HG03457 (cell line): ENCODE measurements at regions not wholly inside any gene's neighbourhood (a gene's known extent, or its start where the extent isn't known, plus 50 kb on each side); places are given as distances from the start of the nearest gene placed in this dataset.

Source experiments
- ATAC-seq: cut with Tn5 transposase; IDR thresholded peaks from one replicate; pipeline ENCODE4 v1.9.1; 2021; ENCODE audit warnings: moderate number of reproducible peaks; ENCODE audit not compliant: unreplicated experiment

DNA sequence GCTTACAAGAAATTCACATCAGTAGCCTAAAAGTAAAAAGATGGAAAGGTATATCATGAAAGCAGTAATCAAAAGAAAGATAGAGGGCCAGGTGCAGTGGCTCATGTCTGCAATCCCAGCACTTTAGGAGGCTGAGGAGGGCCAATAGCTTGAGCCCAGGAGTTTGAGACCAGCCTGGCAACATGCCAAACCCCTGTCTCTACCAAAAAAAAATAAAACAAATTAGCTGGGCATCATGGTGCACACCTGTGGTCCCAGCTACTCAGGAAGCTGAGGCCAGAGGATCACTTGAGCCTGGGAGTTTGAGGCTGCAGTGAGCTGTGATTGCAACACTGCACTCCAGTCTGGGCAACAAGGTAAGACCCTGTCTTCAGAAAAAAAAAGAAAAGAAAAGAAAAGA, 55.5 kb downstream of the GSPT2 start:
- ATAC-seq, result no peak

DNA sequence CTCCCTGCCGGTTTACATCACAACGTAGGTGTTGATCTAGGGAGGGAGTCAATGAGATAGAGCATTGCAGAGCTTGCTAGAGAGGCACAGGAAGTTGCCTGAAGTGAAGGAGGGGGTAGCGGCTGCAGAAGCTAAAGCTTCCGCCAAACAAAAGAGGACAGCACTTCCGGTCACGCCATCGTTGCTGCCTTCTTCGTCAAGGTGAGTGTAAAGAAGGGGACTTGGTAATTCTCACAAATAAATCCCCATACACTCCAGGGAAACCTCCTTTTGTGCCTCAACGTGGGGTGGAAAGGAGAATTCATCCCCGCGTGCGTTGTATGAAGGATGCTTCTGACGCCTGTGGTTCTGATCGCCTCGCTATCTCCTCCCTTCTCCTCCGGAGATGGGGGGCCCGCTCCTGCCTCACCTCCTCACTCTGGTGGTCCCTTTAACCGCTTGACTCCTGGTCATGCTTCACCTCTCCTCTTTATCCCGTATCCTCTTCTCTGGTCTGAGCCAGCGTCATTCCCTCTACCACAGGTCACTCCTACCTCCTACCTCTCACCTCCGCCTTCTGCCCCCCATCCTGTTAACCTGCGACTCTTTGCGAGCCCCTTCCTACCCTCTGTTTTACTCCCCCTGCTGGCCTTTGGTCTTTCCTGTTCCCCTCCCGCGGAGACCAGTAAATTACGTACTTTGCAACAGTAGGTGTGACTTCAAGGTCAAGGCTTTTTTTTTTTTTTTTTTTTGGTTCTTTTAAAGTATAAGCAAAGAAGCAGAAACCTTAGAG, 59.9 kb downstream of the GSPT2 start:
- peak; percentile 95 for ATAC-seq

DNA sequence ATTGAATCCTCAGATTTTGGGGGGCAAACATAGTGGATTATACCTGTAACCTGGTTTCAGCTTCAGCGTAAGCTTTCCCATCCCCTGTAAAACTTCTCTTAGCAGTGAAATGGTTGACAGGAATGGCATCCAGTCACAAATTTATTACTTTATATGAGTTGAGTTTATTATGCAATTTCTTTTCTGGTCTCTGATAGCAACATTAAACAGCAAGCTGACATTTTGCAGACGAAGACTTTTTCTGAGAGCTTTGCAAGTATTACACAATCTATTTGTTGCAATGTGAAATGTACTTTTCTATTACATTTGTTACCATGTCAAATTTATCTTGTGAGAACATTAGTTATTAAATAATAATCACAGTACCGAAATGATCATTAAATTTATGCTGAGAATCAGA, 60.6 kb downstream of the GSPT2 start:
- no peak for ATAC-seq

DNA sequence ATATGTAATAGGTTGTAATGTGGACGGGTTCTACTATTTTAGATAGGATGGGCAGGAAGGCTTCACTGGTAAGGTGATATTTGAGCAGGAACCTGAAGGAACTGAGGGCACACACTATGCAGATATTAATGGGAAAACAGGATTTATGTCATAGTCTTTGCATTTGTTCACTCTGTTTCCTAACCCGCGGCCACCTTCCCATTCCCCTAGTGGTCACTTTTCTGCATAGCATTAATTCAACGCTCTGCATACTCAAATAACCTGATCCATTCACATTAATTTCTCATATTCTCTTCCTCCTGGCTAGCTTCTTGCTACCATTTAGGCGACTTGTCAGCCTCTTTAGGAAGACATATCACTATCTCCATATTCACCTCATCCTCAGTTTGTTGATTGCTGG, 61.5 kb downstream of the GSPT2 start:
- no peak for ATAC-seq

DNA sequence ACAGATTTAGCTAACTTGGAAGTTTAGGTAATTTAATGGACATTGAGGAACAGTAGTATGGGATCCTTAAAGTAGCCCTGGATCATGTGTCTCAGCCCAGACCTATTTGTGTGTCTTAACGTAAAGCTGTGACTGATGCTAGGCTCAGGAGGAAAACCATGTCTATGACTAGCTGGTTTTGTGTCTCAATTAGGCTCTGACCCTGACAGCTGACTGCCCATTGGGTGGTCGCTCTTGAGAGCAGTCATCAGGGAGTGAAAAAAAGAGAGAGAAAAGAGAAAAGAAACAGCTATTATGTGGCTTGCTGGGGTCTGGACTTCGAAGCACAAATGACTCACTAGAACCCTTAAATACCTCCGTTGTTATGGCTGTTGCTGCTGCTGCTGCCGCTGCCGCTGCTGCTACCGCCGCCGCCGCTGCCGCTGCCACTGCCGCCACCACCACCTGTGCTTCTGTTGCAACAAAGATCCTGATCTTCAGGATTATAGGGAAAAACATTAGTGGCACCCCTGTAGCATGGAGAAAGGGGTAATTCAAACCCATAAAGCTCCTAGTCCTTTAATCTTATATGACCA, 70.7 kb downstream of the GSPT2 start:
- ATAC-seq, result no peak

DNA sequence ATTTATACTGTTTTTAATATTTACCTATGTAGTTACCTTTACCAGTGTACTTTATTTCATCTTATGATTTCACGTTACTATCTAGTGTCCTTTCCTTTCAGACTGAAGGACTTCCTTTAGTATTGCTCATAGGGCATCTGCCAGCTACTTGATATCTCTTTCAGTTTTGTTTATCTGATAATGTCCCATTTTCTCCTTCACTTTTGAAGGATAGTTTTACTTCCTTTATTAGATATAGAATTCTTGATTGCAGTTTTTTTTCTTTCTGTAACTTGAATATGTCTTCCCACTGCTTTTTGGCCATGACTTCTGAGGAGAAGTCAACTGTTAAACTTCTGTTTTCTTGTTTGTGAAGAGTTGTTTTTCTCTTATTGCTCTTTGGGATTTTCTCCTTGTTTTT, 69.4 kb upstream of the MAGED1 start:
- ATAC-seq, result no peak

DNA sequence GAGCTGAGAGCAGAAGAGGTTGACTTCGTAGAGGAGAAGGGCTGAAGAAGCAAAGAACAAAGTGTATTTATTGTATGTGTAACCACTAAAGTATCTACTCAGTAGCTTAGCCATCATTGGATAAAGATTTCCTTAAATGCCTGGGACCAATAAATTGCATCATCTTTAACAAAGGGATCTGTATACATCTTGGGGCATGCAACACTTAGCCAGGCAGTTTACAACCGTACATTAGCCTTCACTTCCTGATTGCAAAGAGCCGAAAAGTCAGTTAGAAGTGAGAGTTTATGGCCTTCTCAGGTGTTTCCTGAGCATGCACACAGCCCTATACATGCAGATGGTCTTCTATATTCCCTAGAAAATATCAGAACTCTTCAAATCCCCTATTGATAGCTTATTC, 68.0 kb upstream of the MAGED1 start:
- no peak for ATAC-seq

DNA sequence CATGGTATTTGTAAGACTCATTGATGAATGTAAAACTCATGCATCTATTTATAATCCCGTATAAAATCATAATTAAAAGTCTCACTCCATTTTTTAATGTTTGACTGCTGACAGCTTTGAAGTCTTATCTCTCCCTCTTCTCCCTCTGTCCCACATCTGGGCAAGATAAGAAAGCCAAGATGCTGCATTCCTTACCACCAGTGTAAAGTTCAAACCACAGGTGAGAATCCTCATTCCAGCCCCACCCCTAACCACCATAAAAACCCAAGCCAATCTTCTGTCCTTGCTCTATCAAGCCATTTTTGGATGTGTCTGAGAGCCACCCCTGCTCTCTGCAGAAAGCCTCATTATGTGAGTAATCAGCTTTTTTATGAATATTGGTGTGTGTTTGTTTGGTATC, 59.3 kb upstream of the MAGED1 start:
- no peak for ATAC-seq

DNA sequence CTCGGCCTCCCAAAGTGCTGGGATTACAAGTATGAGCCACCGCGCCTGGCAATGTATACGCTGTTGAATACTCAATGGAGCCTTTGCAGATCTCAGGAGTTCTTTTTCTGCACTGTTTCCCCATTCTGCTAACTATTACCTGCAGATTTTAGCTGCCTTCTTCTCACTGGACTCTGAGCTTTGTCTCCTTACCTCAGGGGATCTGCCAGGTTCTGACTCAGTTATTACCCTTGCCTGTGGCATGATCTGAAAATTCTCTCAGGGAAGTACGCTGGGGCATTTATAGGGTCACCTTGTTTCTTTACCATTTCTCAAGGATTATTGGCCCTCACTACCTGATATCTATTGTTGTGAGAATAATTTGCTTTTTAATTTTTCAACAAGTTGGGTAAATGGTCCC, 56.6 kb upstream of the MAGED1 start:
- ATAC-seq, result no peak

DNA sequence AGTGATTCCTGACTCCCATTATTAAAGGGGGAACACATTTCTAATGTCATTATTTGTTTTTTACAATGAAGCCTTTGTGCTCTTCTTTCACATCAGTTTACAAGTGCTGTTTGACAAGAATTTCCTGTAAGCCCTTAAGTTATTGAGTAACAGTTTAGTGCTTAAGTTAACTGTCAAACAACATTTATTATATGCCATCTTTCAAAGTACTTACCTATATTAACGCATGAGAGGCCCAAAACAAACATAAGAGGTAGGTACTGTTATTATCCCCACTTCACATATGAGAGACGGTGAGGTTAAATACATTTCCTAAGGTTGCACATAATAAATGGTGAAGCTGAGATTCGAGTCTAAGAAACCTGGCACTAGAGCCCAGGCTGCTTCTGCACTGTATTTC, 56.0 kb upstream of the MAGED1 start:
- no peak for ATAC-seq

DNA sequence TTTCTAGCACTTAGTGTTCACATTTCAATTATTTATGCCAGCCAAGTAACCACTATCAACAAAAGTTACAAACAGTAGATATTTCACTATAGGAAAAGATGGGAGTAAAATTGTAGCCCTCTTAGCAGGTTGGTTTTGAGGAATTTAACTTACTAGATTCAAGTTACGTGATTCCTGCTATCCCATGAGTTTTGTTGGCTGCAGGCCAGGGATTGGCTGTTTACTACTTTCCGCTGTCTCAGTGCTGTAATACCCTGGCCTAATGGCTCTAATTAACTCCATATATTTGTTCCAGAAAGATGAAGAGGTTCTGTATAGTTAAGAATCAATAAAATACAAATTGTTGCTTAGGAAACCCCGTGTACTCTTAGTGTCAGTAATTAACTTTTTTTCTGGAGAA, 55.5 kb upstream of the MAGED1 start:
- ATAC-seq, result no peak
